ENCODE measurements at regions not wholly inside any gene's neighbourhood (a gene's known extent, or its start where the extent isn't known, plus 50 kb on each side); places are given as distances from the start of the nearest gene placed in this dataset.

- H3K27ac Mint-ChIP-seq = no peak overlapping the region
- H3K27me3 Mint-ChIP-seq = peaks cover 9% of the 10 kb centered on the region
- Histone ChIP-seq H3K9me3 (ENCODE audit: control insufficient read depth in 2 of 2, low read length in 2 of 2) (no peaks in the 10 kb centered on the region), H3K36me3 (ENCODE audit: control insufficient read depth, insufficient read depth, low read length) (no peaks in the 10 kb centered on the region), H3K4me3 (ENCODE audit: low read depth, low read length) (no peak overlapping the region), H3K27ac (ENCODE audit: insufficient read depth, low read length, poor library complexity, severe bottlenecking) (no peak overlapping the region), H3K27me3 (ENCODE audit: control insufficient read depth, insufficient read depth, low read length) (no peaks in the 10 kb centered on the region), H3K4me1 (ENCODE audit: control insufficient read depth, insufficient read depth, low read length, poor library complexity, severe bottlenecking) (no peaks in the 10 kb centered on the region)
- H3K4me1 Mint-ChIP-seq = no peaks in the 10 kb centered on the region
- no peak overlapping the region for H3K4me3 Mint-ChIP-seq
- no peaks in the 10 kb centered on the region for H3K36me3 Mint-ChIP-seq
- ATAC-seq (ENCODE audit: low read depth in 2 of 2) (no peak), DNase-seq (no peak)
- no peaks in the 10 kb centered on the region for H3K9me3 Mint-ChIP-seq
Observed at GRCh38 chr17:73939806-73940205, 263.7 kb upstream of the RPL38 start.

- Histone ChIP-seq H3K27ac (ENCODE audit: insufficient read depth, low read length, poor library complexity, severe bottlenecking) (no peak overlapping the region), H3K4me3 (ENCODE audit: low read depth, low read length) (no peak overlapping the region), H3K36me3 (ENCODE audit: control insufficient read depth, insufficient read depth, low read length) (no peaks in the 10 kb centered on the region), H3K4me1 (ENCODE audit: control insufficient read depth, insufficient read depth, low read length, poor library complexity, severe bottlenecking) (no peaks in the 10 kb centered on the region), H3K27me3 (ENCODE audit: control insufficient read depth, insufficient read depth, low read length) (no peaks in the 10 kb centered on the region), H3K9me3 (ENCODE audit: control insufficient read depth in 2 of 2, low read length in 2 of 2) (no peaks in the 10 kb centered on the region)
- ATAC-seq (ENCODE audit: low read depth in 2 of 2) (no peak), DNase-seq (no peak)
- Mint-ChIP-seq H3K9me3 (peaks cover 0 to 1% (median 0%) of the 10 kb centered on the region in 7 donors), H3K27me3 (peaks cover 12% of the 10 kb centered on the region), H3K36me3 (no peaks in the 10 kb centered on the region), H3K4me3 (no peak overlapping the region), H3K4me1 (no peaks in the 10 kb centered on the region), H3K27ac (no peak overlapping the region)
Observed at GRCh38 chr17:73940511-73940910, 263.0 kb upstream of the RPL38 start.

GRCh38 chr17:73941919-73942530 lies 261.5 kb upstream of the RPL38 start:
- no peaks in the 10 kb centered on the region for H3K27me3 ChIP-seq (ENCODE audit: control insufficient read depth, insufficient read depth, low read length)
- Mint-ChIP-seq H3K9me3 (peaks cover 0 to 1% (median 0%) of the 10 kb centered on the region in 7 donors), H3K27me3 (peaks cover 16% of the 10 kb centered on the region), H3K27ac (no peak overlapping the region), H3K4me3 (no peak overlapping the region), H3K4me1 (no peaks in the 10 kb centered on the region), H3K36me3 (no peaks in the 10 kb centered on the region)
- ATAC-seq (ENCODE audit: low read depth in 2 of 2) (no peak), DNase-seq (no peak)
- no peaks in the 10 kb centered on the region for H3K36me3 ChIP-seq (ENCODE audit: control insufficient read depth, insufficient read depth, low read length)
- H3K4me3 ChIP-seq (ENCODE audit: low read depth, low read length) = no peak overlapping the region
- H3K9me3 ChIP-seq (ENCODE audit: control insufficient read depth in 2 of 2, low read length in 2 of 2) = no peaks in the 10 kb centered on the region
- no peak overlapping the region for H3K27ac ChIP-seq (ENCODE audit: insufficient read depth, low read length, poor library complexity, severe bottlenecking)
- H3K4me1 ChIP-seq (ENCODE audit: control insufficient read depth, insufficient read depth, low read length, poor library complexity, severe bottlenecking) = no peaks in the 10 kb centered on the region

- Histone ChIP-seq H3K27me3 (ENCODE audit: control insufficient read depth, insufficient read depth, low read length) (no peaks in the 10 kb centered on the region), H3K4me1 (ENCODE audit: control insufficient read depth, insufficient read depth, low read length, poor library complexity, severe bottlenecking) (no peaks in the 10 kb centered on the region), H3K36me3 (ENCODE audit: control insufficient read depth, insufficient read depth, low read length) (no peaks in the 10 kb centered on the region), H3K9me3 (ENCODE audit: control insufficient read depth in 2 of 2, low read length in 2 of 2) (no peaks in the 10 kb centered on the region), H3K4me3 (ENCODE audit: low read depth, low read length) (no peak overlapping the region), H3K27ac (ENCODE audit: insufficient read depth, low read length, poor library complexity, severe bottlenecking) (no peak overlapping the region)
- H3K27ac Mint-ChIP-seq = no peak overlapping the region
- no peaks in the 10 kb centered on the region for H3K4me1 Mint-ChIP-seq
- no peak overlapping the region for H3K4me3 Mint-ChIP-seq
- no peaks in the 10 kb centered on the region for H3K36me3 Mint-ChIP-seq
- DNase-seq (no peak), ATAC-seq (ENCODE audit: low read depth in 2 of 2) (no peak)
- peaks cover 0 to 1% (median 0%) of the 10 kb centered on the region in 7 donors for H3K9me3 Mint-ChIP-seq
- H3K27me3 Mint-ChIP-seq = peaks cover 19% of the 10 kb centered on the region
Observed at GRCh38 chr17:73942703-73943415, 260.6 kb upstream of the RPL38 start.

- ATAC-seq (ENCODE audit: low read depth in 2 of 2) = no peak
- Mint-ChIP-seq H3K9me3 (peaks cover 0 to 1% (median 0%) of the 10 kb centered on the region in 7 donors), H3K27ac (no peak overlapping the region), H3K27me3 (peaks cover 24% of the 10 kb centered on the region), H3K36me3 (no peaks in the 10 kb centered on the region), H3K4me3 (no peak overlapping the region), H3K4me1 (no peaks in the 10 kb centered on the region)
- no peaks in the 10 kb centered on the region for H3K27me3 ChIP-seq (ENCODE audit: control insufficient read depth, insufficient read depth, low read length)
- H3K4me3 ChIP-seq (ENCODE audit: low read depth, low read length) = no peak overlapping the region
- no peak overlapping the region for H3K27ac ChIP-seq (ENCODE audit: insufficient read depth, low read length, poor library complexity, severe bottlenecking)
- DNase-seq = no peak
- H3K36me3 ChIP-seq (ENCODE audit: control insufficient read depth, insufficient read depth, low read length) = no peaks in the 10 kb centered on the region
- H3K4me1 ChIP-seq (ENCODE audit: control insufficient read depth, insufficient read depth, low read length, poor library complexity, severe bottlenecking) = no peaks in the 10 kb centered on the region
- H3K9me3 ChIP-seq (ENCODE audit: control insufficient read depth in 2 of 2, low read length in 2 of 2) = no peaks in the 10 kb centered on the region
Observed at GRCh38 chr17:73943416-73944110, 259.9 kb upstream of the RPL38 start.

GRCh38 chr17:73944366-73944765 lies 259.1 kb upstream of the RPL38 start:
- Mint-ChIP-seq H3K4me1 (no peaks in the 10 kb centered on the region), H3K36me3 (no peaks in the 10 kb centered on the region), H3K27me3 (peaks cover 25% of the 10 kb centered on the region), H3K27ac (no peak overlapping the region), H3K4me3 (no peak overlapping the region), H3K9me3 (peaks cover 0 to 1% (median 0%) of the 10 kb centered on the region in 7 donors)
- Histone ChIP-seq H3K27ac (ENCODE audit: insufficient read depth, low read length, poor library complexity, severe bottlenecking) (no peak overlapping the region), H3K36me3 (ENCODE audit: control insufficient read depth, insufficient read depth, low read length) (no peaks in the 10 kb centered on the region), H3K9me3 (ENCODE audit: control insufficient read depth in 2 of 2, low read length in 2 of 2) (no peaks in the 10 kb centered on the region), H3K4me1 (ENCODE audit: control insufficient read depth, insufficient read depth, low read length, poor library complexity, severe bottlenecking) (no peaks in the 10 kb centered on the region), H3K4me3 (ENCODE audit: low read depth, low read length) (no peak overlapping the region), H3K27me3 (ENCODE audit: control insufficient read depth, insufficient read depth, low read length) (no peaks in the 10 kb centered on the region)
- ATAC-seq (ENCODE audit: low read depth in 2 of 2) (no peak), DNase-seq (no peak)

GRCh38 chr17:73947281-73947965 lies 256.1 kb upstream of the RPL38 start:
- Histone ChIP-seq H3K27ac (ENCODE audit: insufficient read depth, low read length, poor library complexity, severe bottlenecking) (no peak overlapping the region), H3K4me1 (ENCODE audit: control insufficient read depth, insufficient read depth, low read length, poor library complexity, severe bottlenecking) (peaks cover under 1% of the 10 kb centered on the region), H3K4me3 (ENCODE audit: low read depth, low read length) (no peak overlapping the region), H3K36me3 (ENCODE audit: control insufficient read depth, insufficient read depth, low read length) (no peaks in the 10 kb centered on the region), H3K9me3 (ENCODE audit: control insufficient read depth in 2 of 2, low read length in 2 of 2) (no peaks in the 10 kb centered on the region), H3K27me3 (ENCODE audit: control insufficient read depth, insufficient read depth, low read length) (no peaks in the 10 kb centered on the region)
- no peak overlapping the region for H3K27ac Mint-ChIP-seq
- H3K9me3 Mint-ChIP-seq = peaks cover 0 to 1% (median 0%) of the 10 kb centered on the region in 7 donors
- ATAC-seq (ENCODE audit: low read depth in 2 of 2) = no peak
- H3K27me3 Mint-ChIP-seq = peaks cover 30% of the 10 kb centered on the region
- peak overlapping the region in 1 of 4 donors; percentile 55 for H3K4me3 Mint-ChIP-seq
- H3K36me3 Mint-ChIP-seq = no peaks in the 10 kb centered on the region
- H3K4me1 Mint-ChIP-seq = peaks cover 0 to 5% (median 0%) of the 10 kb centered on the region in 4 donors
- DNase-seq = no peak
